Stimulated activated CD4-positive, alpha-beta T cell treated with anti-CD3 and anti-CD28 coated beads, Interleukin-15, amount 100 ng/mL, for 24 hours (primary cell): ENCODE measurements at regions not wholly inside any gene's neighbourhood (a gene's known extent, or its start where the extent isn't known, plus 50 kb on each side); places are given as distances from the start of the nearest gene placed in this dataset.

Experiments
- DNase-seq: peaks from one replicate; pipeline ENCODE4 v3.0.0-alpha.2; 2020

- no peak for DNase-seq
Observed at GRCh38 chr6:43980004-43980795, 147.1 kb downstream of the MRPL14 start.

- DNase-seq, result no peak
Observed at GRCh38 chr6:43979525-43979924, 147.7 kb downstream of the MRPL14 start.

- no peak for DNase-seq
Observed at GRCh38 chr6:43978473-43979346, 148.5 kb downstream of the MRPL14 start.

- no peak for DNase-seq
Observed at GRCh38 chr6:43977404-43978111, 149.7 kb downstream of the MRPL14 start.

- no peak for DNase-seq
Observed at GRCh38 chr6:43976706-43977403, 150.4 kb downstream of the MRPL14 start.

GRCh38 chr6:43974643-43975230 lies 152.5 kb downstream of the MRPL14 start:
- DNase-seq, result no peak

- no peak for DNase-seq
Observed at GRCh38 chr6:43973357-43973756, 153.9 kb downstream of the MRPL14 start.

- no peak for DNase-seq
Observed at GRCh38 chr6:43972913-43973300, 154.3 kb downstream of the MRPL14 start.

GRCh38 chr6:43972179-43972912 lies 154.9 kb downstream of the MRPL14 start:
- DNase-seq, result no peak

- no peak for DNase-seq
Observed at GRCh38 chr6:43971776-43972126, 155.5 kb downstream of the MRPL14 start.

GRCh38 chr6:43970913-43971775 lies 156.1 kb downstream of the MRPL14 start:
- DNase-seq, result no peak

GRCh38 chr6:43970068-43970912 lies 157.0 kb downstream of the MRPL14 start:
- DNase-seq, result no peak

- no peak for DNase-seq
Observed at GRCh38 chr6:43969158-43969981, 157.9 kb downstream of the MRPL14 start.

GRCh38 chr6:43968110-43968965 lies 158.9 kb downstream of the MRPL14 start:
- DNase-seq, result no peak

GRCh38 chr6:43967719-43968091 lies 159.5 kb downstream of the MRPL14 start:
- DNase-seq, result no peak

GRCh38 chr6:43966853-43967718 lies 160.2 kb downstream of the MRPL14 start:
- DNase-seq, result no peak

- no peak for DNase-seq
Observed at GRCh38 chr6:43966374-43966658, 160.9 kb downstream of the MRPL14 start.
